Smooth muscle cell (in vitro differentiated cells): ENCODE measurements at regions not wholly inside any gene's neighbourhood (a gene's known extent, or its start where the extent isn't known, plus 50 kb on each side); places are given as distances from the start of the nearest gene placed in this dataset.

ENCODE experiments used
- DNase-seq: peaks from one replicate; lab custom pipeline; 2025; ENCODE audit not compliant: unreplicated experiment; lab: John Stamatoyannopoulos, UW
- H2AFZ ChIP-seq: fragments of 200-600 bp; sonication (generic); 2 replicates; pipeline ENCODE4 v1.6.0; 2016; ENCODE audit warnings: antibody characterized with exemption, low read depth, mild to moderate bottlenecking
- H3F3A ChIP-seq: fragments of 200-600 bp; sonication (generic); 2 replicates; pipeline ENCODE4 v1.6.0; 2017; ENCODE audit warnings: antibody characterized with exemption, low read depth
- H3K27ac ChIP-seq: fragments of 200-600 bp; sonication (generic); 2 replicates; pipeline ENCODE4 v1.5.1; 2016; ENCODE audit warnings: low read depth, mild to moderate bottlenecking
- H3K27me3 ChIP-seq: fragments of 200-600 bp; sonication (generic); 2 replicates; pipeline ENCODE4 v1.6.1; 2016; ENCODE audit warnings: low read depth, mild to moderate bottlenecking
- H3K36me3 ChIP-seq: fragments of 200-600 bp; sonication (generic); 2 replicates; pipeline ENCODE4 v1.5.1; 2016; ENCODE audit warnings: low read depth
- H3K4me1 ChIP-seq: fragments of 200-600 bp; sonication (generic); 2 replicates; pipeline ENCODE4 v1.5.1; 2016; ENCODE audit warnings: low read depth
- H3K4me2 ChIP-seq: fragments of 200-600 bp; sonication (generic); 2 replicates; pipeline ENCODE4 v1.6.0; 2016; ENCODE audit warnings: mild to moderate bottlenecking
- H3K4me3 ChIP-seq: fragments of 200-600 bp; sonication (generic); 2 replicates; pipeline ENCODE4 v1.5.1; 2016; ENCODE audit warnings: mild to moderate bottlenecking
- H3K79me2 ChIP-seq: fragments of 200-600 bp; sonication (generic); 2 replicates; pipeline ENCODE4 v1.6.0; 2016; ENCODE audit warnings: low read depth, mild to moderate bottlenecking
- H3K9ac ChIP-seq: fragments of 200-600 bp; sonication (generic); 2 replicates; pipeline ENCODE4 v1.6.0; 2016; ENCODE audit warnings: low read depth
- H3K9me3 ChIP-seq: fragments of 200-600 bp; sonication (generic); replicated peaks from 2 replicates; pipeline ENCODE4 v1.5.1; 2016; ENCODE audit warnings: low read depth
- H4K20me1 ChIP-seq: fragments of 200-600 bp; sonication (generic); 2 replicates; pipeline ENCODE4 v1.6.0; 2016; ENCODE audit warnings: low read depth
- CTCF ChIP-seq: fragments of 200-600 bp; sonication (generic); IDR thresholded peaks from 2 replicates; pipeline ENCODE4 v1.5.1; 2017; ENCODE audit warnings: borderline replicate concordance, mild to moderate bottlenecking, antibody characterized with exemption; ENCODE audit not compliant: insufficient read depth, poor library complexity, severe bottlenecking
- WGBS: methylation state at CpG from one replicate; pipeline ENCODE4 v1.1.7; 2016; ENCODE audit warnings: low lambda C conversion rate; 5-methylcytosine and 5-hydroxymethylcytosine counted together

DNA sequence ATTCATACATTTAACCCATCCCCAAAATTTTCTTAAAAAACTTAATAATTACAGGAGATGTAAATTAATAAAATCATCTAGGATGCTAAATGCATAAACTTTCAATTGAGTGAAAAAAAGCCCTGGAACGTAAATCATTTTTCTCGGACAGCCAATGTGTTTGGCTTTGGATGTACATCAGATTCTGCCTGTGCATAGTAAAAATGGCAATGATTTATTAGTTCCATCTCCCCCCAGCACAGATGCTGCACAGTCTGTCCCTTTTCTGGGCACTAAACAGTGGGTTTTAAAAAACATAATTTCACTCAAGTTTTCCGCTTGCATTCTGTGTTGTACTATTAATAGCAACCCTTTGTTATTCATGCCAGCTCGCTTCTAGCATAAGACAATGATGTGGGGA is 147.7 kb downstream of the TM9SF2 start:
- Histone ChIP-seq H3K4me2 (no peak overlapping the region), H3K9ac (no peak overlapping the region), H3F3A (no peaks in the 10 kb centered on the region), H3K27me3 (peaks cover 6% of the 10 kb centered on the region), H3K4me1 (peaks cover 14% of the 10 kb centered on the region), H3K36me3 (no peaks in the 10 kb centered on the region), H3K79me2 (no peaks in the 10 kb centered on the region), H2AFZ (no peak overlapping the region), H4K20me1 (no peaks in the 10 kb centered on the region), H3K4me3 (no peak overlapping the region), H3K9me3 (no peaks in the 10 kb centered on the region), H3K27ac (no peak overlapping the region)
- 83% methylated on average over 4 of the region's 4 CpGs for WGBS
- no peak for TF ChIP-seq CTCF
- no peak for DNase-seq

GRCh38 chr13:99648066-99648665 is 146.9 kb downstream of the TM9SF2 start:
- H3K36me3 ChIP-seq, result no peaks in the 10 kb centered on the region
- 86% methylated on average over 8 of the region's 8 CpGs for WGBS
- peaks cover 6% of the 10 kb centered on the region for H3K27me3 ChIP-seq
- H3K4me1 ChIP-seq, result peaks cover 14% of the 10 kb centered on the region
- no peaks in the 10 kb centered on the region for H3K9me3 ChIP-seq
- H3K79me2 ChIP-seq, result no peaks in the 10 kb centered on the region
- no peak for TF ChIP-seq CTCF
- no peak overlapping the region for H3K9ac ChIP-seq
- no peaks in the 10 kb centered on the region for H3F3A ChIP-seq
- no peak for DNase-seq
- H3K4me2 ChIP-seq, result no peak overlapping the region
- H3K4me3 ChIP-seq, result no peak overlapping the region
- no peak overlapping the region for H2AFZ ChIP-seq
- no peaks in the 10 kb centered on the region for H4K20me1 ChIP-seq
- H3K27ac ChIP-seq, result no peak overlapping the region

DNA sequence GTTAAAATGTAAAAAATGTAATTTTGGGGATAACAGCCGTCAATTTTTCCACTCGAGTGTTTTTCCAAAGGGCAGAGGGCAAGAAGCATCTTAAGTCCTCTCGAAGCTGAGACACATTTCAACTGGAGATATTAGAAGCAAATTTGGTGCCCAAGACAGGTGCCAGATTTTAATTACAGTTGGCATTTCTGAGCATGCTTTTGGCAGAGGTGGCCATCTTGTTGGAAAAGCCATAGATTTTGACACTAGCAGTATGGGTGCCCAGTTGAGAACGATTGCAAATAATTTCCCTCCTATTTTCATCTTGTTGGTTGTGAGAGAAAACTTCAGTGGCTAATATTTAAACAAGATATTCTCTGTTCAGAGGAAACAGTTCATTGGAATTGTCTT is 146.3 kb downstream of the TM9SF2 start:
- Histone ChIP-seq H3K9me3 (no peaks in the 10 kb centered on the region), H3K9ac (no peak overlapping the region), H3K27ac (no peak overlapping the region), H3K4me1 (peaks cover 14% of the 10 kb centered on the region), H3K4me3 (no peak overlapping the region), H4K20me1 (no peaks in the 10 kb centered on the region), H3K36me3 (no peaks in the 10 kb centered on the region), H3K4me2 (no peak overlapping the region), H3F3A (no peaks in the 10 kb centered on the region), H3K27me3 (peaks cover 3% of the 10 kb centered on the region), H2AFZ (no peak overlapping the region), H3K79me2 (no peaks in the 10 kb centered on the region)
- 93% methylated on average over 4 of the region's 4 CpGs for WGBS
- DNase-seq, result no peak
- no peak for TF ChIP-seq CTCF

DNA sequence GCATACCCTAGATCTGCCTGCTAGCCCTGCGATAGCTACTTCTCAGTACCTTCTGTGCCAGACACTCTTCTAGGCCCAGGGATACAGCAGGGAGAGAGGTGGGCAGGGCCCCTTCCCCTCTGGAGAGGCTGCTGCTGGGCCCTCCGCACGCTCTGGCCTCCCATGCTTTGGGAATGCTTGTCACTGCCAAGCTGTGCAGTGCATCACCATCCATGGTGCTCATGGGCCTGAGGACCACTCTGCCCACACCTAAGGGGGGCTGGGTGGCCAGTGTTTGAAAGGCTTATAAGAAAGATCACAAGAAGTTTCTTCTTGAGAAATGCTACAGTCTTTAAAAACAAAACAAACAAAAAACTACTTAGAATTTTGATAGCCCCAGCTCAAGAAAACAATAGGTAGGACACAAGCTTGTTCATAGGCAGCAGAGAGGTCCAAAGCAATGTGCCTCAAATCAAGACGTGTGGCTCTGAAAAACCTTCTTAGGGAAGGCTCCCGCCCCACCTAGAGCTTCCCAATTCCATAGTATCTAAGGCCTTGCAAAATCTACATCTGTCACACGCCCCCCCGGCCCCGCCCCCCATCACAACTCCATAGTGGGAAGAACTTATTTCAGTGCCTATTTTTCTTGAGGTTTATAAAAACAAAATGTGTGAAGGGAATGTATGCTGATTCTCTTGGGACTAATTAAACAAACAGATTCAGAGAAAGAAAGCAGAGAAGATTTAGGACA is 145.8 kb downstream of the TM9SF2 start:
- WGBS, result 94% methylated on average over 8 of the region's 8 CpGs
- TF ChIP-seq CTCF, result no peak
- H3K27me3 ChIP-seq, result no peaks in the 10 kb centered on the region
- peaks cover 14% of the 10 kb centered on the region for H3K4me1 ChIP-seq
- H3K36me3 ChIP-seq, result no peaks in the 10 kb centered on the region
- H2AFZ ChIP-seq, result no peak overlapping the region
- H4K20me1 ChIP-seq, result no peaks in the 10 kb centered on the region
- no peaks in the 10 kb centered on the region for H3K9me3 ChIP-seq
- no peak for DNase-seq
- H3K27ac ChIP-seq, result no peak overlapping the region
- H3F3A ChIP-seq, result no peaks in the 10 kb centered on the region
- H3K4me3 ChIP-seq, result no peak overlapping the region
- no peaks in the 10 kb centered on the region for H3K79me2 ChIP-seq
- H3K9ac ChIP-seq, result no peak overlapping the region
- no peak overlapping the region for H3K4me2 ChIP-seq
